Germinal center (tissue), 1 donor: ENCODE measurements at regions not wholly inside any gene's neighbourhood (a gene's known extent, or its start where the extent isn't known, plus 50 kb on each side); places are given as distances from the start of the nearest gene placed in this dataset.
"Not testable (repeated sequence)": the region's sequence is repeated elsewhere in the genome, so short reads cannot be mapped to it uniquely, and the experiment has no call there.

Experiments used
- DNase-seq: peaks from one replicate; pipeline ENCODE4 v3.0.0; 2012; ENCODE audit warnings: mixed read lengths, low spot score

GRCh38 chr11:100581318-100581717 is 105.8 kb upstream of the ARHGAP42 start:
- no peak for DNase-seq

GRCh38 chr11:100584201-100584985 is 102.7 kb upstream of the ARHGAP42 start:
- DNase-seq: no peak

- no peak for DNase-seq
Measured at GRCh38 chr11:100585728-100586127, 101.4 kb upstream of the ARHGAP42 start.

- no peak for DNase-seq
Measured at GRCh38 chr11:100586361-100587101, 100.6 kb upstream of the ARHGAP42 start.

- DNase-seq: no peak
Measured at GRCh38 chr11:100592619-100593260, 94.3 kb upstream of the ARHGAP42 start.

GRCh38 chr11:100593291-100593690 is 93.8 kb upstream of the ARHGAP42 start:
- DNase-seq: no peak

GRCh38 chr11:100594320-100594719 is 92.8 kb upstream of the ARHGAP42 start:
- DNase-seq: no peak

- no peak for DNase-seq
Measured at GRCh38 chr11:100600941-100601340, 86.1 kb upstream of the ARHGAP42 start.

GRCh38 chr11:100602716-100603115 is 84.4 kb upstream of the ARHGAP42 start:
- DNase-seq: no peak

GRCh38 chr11:100607761-100608160 is 79.3 kb upstream of the ARHGAP42 start:
- not testable (repeated sequence) for DNase-seq

- no peak for DNase-seq
Measured at GRCh38 chr11:100612766-100613165, 74.3 kb upstream of the ARHGAP42 start.

- no peak for DNase-seq
Measured at GRCh38 chr11:100618914-100619313, 68.2 kb upstream of the ARHGAP42 start.

GRCh38 chr11:100619484-100619883 is 67.6 kb upstream of the ARHGAP42 start:
- no peak for DNase-seq

GRCh38 chr11:100622404-100622803 is 64.7 kb upstream of the ARHGAP42 start:
- DNase-seq: no peak

- DNase-seq: no peak
Measured at GRCh38 chr11:100624346-100624745, 62.7 kb upstream of the ARHGAP42 start.

- no peak for DNase-seq
Measured at GRCh38 chr11:100625041-100625440, 62.0 kb upstream of the ARHGAP42 start.

GRCh38 chr11:100629671-100630070 is 57.4 kb upstream of the ARHGAP42 start:
- DNase-seq: no peak

- DNase-seq: no peak
Measured at GRCh38 chr11:100630898-100631297, 56.2 kb upstream of the ARHGAP42 start.

- no peak for DNase-seq
Measured at GRCh38 chr11:100631316-100631715, 55.8 kb upstream of the ARHGAP42 start.

- no peak for DNase-seq
Measured at GRCh38 chr11:100632941-100633452, 54.1 kb upstream of the ARHGAP42 start.

GRCh38 chr11:100635194-100635593 is 51.9 kb upstream of the ARHGAP42 start:
- no peak for DNase-seq

- no peak for DNase-seq
Measured at GRCh38 chr11:100636536-100636935, 50.6 kb upstream of the ARHGAP42 start.
